OCI-LY1 (cell line): ENCODE measurements at regions not wholly inside any gene's neighbourhood (a gene's known extent, or its start where the extent isn't known, plus 50 kb on each side); places are given as distances from the start of the nearest gene placed in this dataset.

Source experiments
- H2AFZ ChIP-seq: fragments of 200-600 bp; sonication (generic), shearing (Covaris generic); 2 replicates; pipeline ENCODE4 v1.6.0; 2014; ENCODE audit warnings: antibody characterized with exemption, mild to moderate bottlenecking, low read length
- H3F3A ChIP-seq: fragments of 200-600 bp; sonication (generic), shearing (Covaris generic); 2 replicates; pipeline ENCODE4 v1.6.0; 2014; ENCODE audit warnings: mild to moderate bottlenecking, antibody characterized with exemption, low read length, moderate library complexity; ENCODE audit not compliant: insufficient read depth
- H3K27ac ChIP-seq: fragments of 200-600 bp; sonication (generic); 2 replicates; pipeline ENCODE4 v1.5.1; 2014; ENCODE audit warnings: low read length, mixed run types, mild to moderate bottlenecking, low read depth; ENCODE audit not compliant: poor library complexity, severe bottlenecking
- H3K27me3 ChIP-seq: fragments of 200-600 bp; sonication (generic); 2 replicates; pipeline ENCODE4 v1.6.0; 2014; ENCODE audit warnings: antibody characterized with exemption, mild to moderate bottlenecking, low read length, moderate library complexity; ENCODE audit not compliant: insufficient read depth
- H3K36me3 ChIP-seq: fragments of 200-600 bp; sonication (generic); 2 replicates; pipeline ENCODE4 v1.6.1; 2014; ENCODE audit warnings: mild to moderate bottlenecking, antibody characterized with exemption, low read length, moderate library complexity, mixed read lengths; ENCODE audit not compliant: insufficient read depth
- H3K4me1 ChIP-seq: fragments of 200-600 bp; sonication (generic); 2 replicates; pipeline ENCODE4 v1.5.1; 2014; ENCODE audit warnings: mild to moderate bottlenecking, low read length, moderate library complexity; ENCODE audit not compliant: insufficient read depth, severe bottlenecking
- H3K4me2 ChIP-seq: fragments of 200-600 bp; sonication (generic), shearing (Covaris generic); 2 replicates; pipeline ENCODE4 v1.6.1; 2014; ENCODE audit warnings: low read length
- H3K4me3 ChIP-seq: fragments of 200-600 bp; sonication (generic); 2 replicates; pipeline ENCODE4 v1.5.1; 2014; ENCODE audit warnings: low read length, low read depth, mild to moderate bottlenecking, mixed read lengths; ENCODE audit not compliant: poor library complexity, severe bottlenecking
- H3K79me2 ChIP-seq: fragments of 200-600 bp; shearing (Covaris generic); 2 replicates; pipeline ENCODE4 v1.6.1; 2016; ENCODE audit warnings: mixed run types, low read length, mixed read lengths; ENCODE audit not compliant: insufficient read depth
- H3K9ac ChIP-seq: fragments of 200-600 bp; sonication (generic), shearing (Covaris generic); 2 replicates; pipeline ENCODE4 v1.6.1; 2014; ENCODE audit warnings: mild to moderate bottlenecking, low read length, mixed read lengths
- H3K9me2 ChIP-seq: fragments of 200-600 bp; sonication (generic), shearing (Covaris generic); 2 replicates; pipeline ENCODE4 v1.6.1; 2014; ENCODE audit warnings: low read depth, mild to moderate bottlenecking, low read length, mixed read lengths
- H3K9me3 ChIP-seq: fragments of 200-600 bp; shearing (Covaris generic); 2 replicates; pipeline ENCODE4 v1.6.1; 2014; ENCODE audit warnings: low read length, mixed read lengths
- H4K20me1 ChIP-seq: fragments of 200-600 bp; sonication (generic), shearing (Covaris generic); 2 replicates; pipeline ENCODE4 v1.6.0; 2016; ENCODE audit warnings: mild to moderate bottlenecking, low read length; ENCODE audit not compliant: insufficient read depth
- EZH2 ChIP-seq: fragments of 200-600 bp; sonication (generic), shearing (Covaris generic); IDR thresholded peaks from 2 replicates; pipeline ENCODE4 v1.8.0; 2017; ENCODE audit warnings: borderline replicate concordance, mixed run types, mild to moderate bottlenecking, antibody characterized with exemption, low read length, moderate library complexity, mixed read lengths
- TF ChIP-seq, protein P1 (sequence below): fragments of 200-600 bp; sonication (generic), shearing (Covaris generic); IDR thresholded peaks from 2 replicates; pipeline ENCODE4 v1.5.1; 2017; ENCODE audit warnings: mild to moderate bottlenecking, antibody characterized with exemption, low read length, moderate library complexity, mixed read lengths

DNA sequence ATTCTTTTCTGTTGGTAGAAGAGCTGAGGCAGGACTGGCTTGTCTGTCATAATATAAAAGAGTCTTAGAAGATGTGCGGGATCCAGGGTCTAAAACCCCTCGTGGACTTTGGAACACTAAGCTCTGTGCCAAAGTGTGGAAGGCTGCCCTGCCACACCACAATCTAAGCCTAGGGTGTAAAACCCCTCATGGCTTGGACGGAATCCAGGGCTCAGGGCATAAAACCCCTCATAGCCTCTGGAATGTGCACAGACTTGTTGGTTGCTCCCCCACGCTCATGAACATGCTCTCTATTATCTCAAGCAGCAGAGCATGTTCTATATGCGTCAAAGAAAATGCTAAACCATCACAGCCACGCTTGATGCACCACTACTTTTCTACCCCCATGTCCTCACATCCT is 483.6 kb downstream of the GABRG1 start:
- Histone ChIP-seq H3K4me2 (no peak overlapping the region), H3K79me2 (no peaks in the 10 kb centered on the region), H3K36me3 (no peaks in the 10 kb centered on the region), H3K27ac (no peak overlapping the region), H3K4me1 (no peaks in the 10 kb centered on the region), H3K9me2 (no peaks in the 10 kb centered on the region), H4K20me1 (no peaks in the 10 kb centered on the region), H3K4me3 (no peak overlapping the region), H3K9ac (no peak overlapping the region), H3K9me3 (no peaks in the 10 kb centered on the region), H2AFZ (no peak overlapping the region), H3K27me3 (no peaks in the 10 kb centered on the region), H3F3A (no peaks in the 10 kb centered on the region)
- TF ChIP-seq EZH2, result no peak
- TF ChIP-seq, protein P1, sequence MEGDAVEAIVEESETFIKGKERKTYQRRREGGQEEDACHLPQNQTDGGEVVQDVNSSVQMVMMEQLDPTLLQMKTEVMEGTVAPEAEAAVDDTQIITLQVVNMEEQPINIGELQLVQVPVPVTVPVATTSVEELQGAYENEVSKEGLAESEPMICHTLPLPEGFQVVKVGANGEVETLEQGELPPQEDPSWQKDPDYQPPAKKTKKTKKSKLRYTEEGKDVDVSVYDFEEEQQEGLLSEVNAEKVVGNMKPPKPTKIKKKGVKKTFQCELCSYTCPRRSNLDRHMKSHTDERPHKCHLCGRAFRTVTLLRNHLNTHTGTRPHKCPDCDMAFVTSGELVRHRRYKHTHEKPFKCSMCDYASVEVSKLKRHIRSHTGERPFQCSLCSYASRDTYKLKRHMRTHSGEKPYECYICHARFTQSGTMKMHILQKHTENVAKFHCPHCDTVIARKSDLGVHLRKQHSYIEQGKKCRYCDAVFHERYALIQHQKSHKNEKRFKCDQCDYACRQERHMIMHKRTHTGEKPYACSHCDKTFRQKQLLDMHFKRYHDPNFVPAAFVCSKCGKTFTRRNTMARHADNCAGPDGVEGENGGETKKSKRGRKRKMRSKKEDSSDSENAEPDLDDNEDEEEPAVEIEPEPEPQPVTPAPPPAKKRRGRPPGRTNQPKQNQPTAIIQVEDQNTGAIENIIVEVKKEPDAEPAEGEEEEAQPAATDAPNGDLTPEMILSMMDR, result no peak

DNA sequence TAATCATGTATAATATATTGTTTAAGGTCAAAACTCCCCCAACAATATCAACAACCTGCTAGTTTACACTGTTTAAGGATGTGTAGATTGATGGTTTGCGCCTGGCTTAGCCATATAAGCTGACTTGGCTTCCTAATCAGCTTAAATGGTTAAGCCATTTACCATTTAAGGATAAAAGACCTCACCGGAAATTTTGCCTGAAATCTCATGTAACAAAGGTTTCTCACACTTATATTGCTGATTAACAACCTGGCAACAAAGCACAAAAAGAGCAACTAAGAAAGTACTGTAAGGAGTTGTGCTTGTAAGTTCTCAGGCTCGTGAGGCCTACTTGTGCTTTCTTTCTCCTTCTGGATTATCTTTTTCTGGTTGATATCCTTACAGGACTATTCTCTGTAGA is 485.2 kb downstream of the GABRG1 start:
- no peaks in the 10 kb centered on the region for H3K27me3 ChIP-seq

DNA sequence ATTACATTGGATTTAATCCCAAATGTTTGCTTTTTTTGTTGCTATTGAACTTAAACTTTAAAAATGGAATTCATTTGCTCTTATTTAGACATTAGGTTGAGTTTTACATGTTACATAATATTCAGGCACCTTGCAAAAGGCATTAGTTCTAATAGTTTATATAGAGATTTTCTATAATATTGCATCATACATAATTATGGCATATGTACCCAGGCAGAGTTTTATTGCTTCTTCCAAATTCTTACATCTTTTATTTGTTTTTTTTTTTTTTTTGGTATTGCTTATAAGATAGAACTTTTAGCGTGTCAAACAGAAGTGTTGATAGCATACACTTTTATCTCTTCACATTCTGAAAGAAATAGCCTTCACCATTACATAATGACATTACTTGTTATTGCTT is 487.7 kb downstream of the GABRG1 start:
- no peak overlapping the region for H2AFZ ChIP-seq
- no peaks in the 10 kb centered on the region for H3K79me2 ChIP-seq
- no peaks in the 10 kb centered on the region for H3F3A ChIP-seq
- H3K9ac ChIP-seq, result no peak overlapping the region
- H3K27me3 ChIP-seq, result no peaks in the 10 kb centered on the region
- TF ChIP-seq EZH2, result no peak
- TF ChIP-seq, protein P1, result no peak
- no peaks in the 10 kb centered on the region for H3K36me3 ChIP-seq
- no peaks in the 10 kb centered on the region for H3K9me3 ChIP-seq
- no peaks in the 10 kb centered on the region for H4K20me1 ChIP-seq
- no peaks in the 10 kb centered on the region for H3K9me2 ChIP-seq
- no peaks in the 10 kb centered on the region for H3K4me1 ChIP-seq
- no peak overlapping the region for H3K27ac ChIP-seq
- H3K4me2 ChIP-seq, result no peak overlapping the region
- H3K4me3 ChIP-seq, result no peak overlapping the region

More for the DNA sequence above, 485.2 kb downstream of the GABRG1 start:
- no peak overlapping the region for H3K9ac ChIP-seq
- H3K4me3 ChIP-seq, result no peak overlapping the region
- no peak overlapping the region for H3K4me2 ChIP-seq
- no peaks in the 10 kb centered on the region for H3F3A ChIP-seq
- H3K79me2 ChIP-seq, result no peaks in the 10 kb centered on the region
- no peak for TF ChIP-seq EZH2
- TF ChIP-seq, protein P1, result no peak
- H2AFZ ChIP-seq, result no peak overlapping the region
- H3K36me3 ChIP-seq, result no peaks in the 10 kb centered on the region
- no peaks in the 10 kb centered on the region for H3K4me1 ChIP-seq
- H3K9me3 ChIP-seq, result no peaks in the 10 kb centered on the region
- H4K20me1 ChIP-seq, result no peaks in the 10 kb centered on the region
- H3K9me2 ChIP-seq, result no peaks in the 10 kb centered on the region
- H3K27ac ChIP-seq, result no peak overlapping the region
